H1 (cell line): ENCODE measurements at regions not wholly inside any gene's neighbourhood (a gene's known extent, or its start where the extent isn't known, plus 50 kb on each side); places are given as distances from the start of the nearest gene placed in this dataset.

Source experiments
- CTCF ChIP-seq, 3 experiments: IDR thresholded peaks; 1 replicate in 2 of 3; 2 replicates in 1 of 3; pipeline versions ENCODE4 v1.5.1 to v1.6.1; 2011; ENCODE audit warnings: low read length in 3 of 3, mild to moderate bottlenecking in 3 of 3, inconsistent platforms in 2 of 3, low read depth in 1 of 3, moderate library complexity in 1 of 3; ENCODE audit not compliant: insufficient read depth in 1 of 3; ENCODE audit errors: control extremely low read depth in 1 of 3
- EP300 ChIP-seq, 2 experiments: IDR thresholded peaks; 1 replicate in 1 of 2; 2 replicates in 1 of 2; pipeline ENCODE4 v1.6.1; 2011 to 2012; ENCODE audit warnings: low read depth in 2 of 2, low read length in 2 of 2, mild to moderate bottlenecking in 2 of 2, borderline replicate concordance in 1 of 2, inconsistent platforms in 1 of 2, moderate library complexity in 1 of 2
- ZNF274 ChIP-seq: IDR thresholded peaks from 2 replicates; pipeline ENCODE4 v1.7.0; 2012; ENCODE audit warnings: low read length, borderline replicate concordance; ENCODE audit errors: extremely low read depth

GRCh38 chr4:25489253-25489797, 112.3 kb downstream of the ANAPC4 start:
- TF ChIP-seq CTCF (IDR thresholded peaks at IDR 0.05; ENCODE audit: control extremely low read depth in 1 of 3, insufficient read depth in 1 of 3, low read depth in 1 of 3, low read length in 3 of 3) (no peak), ZNF274 (no peak), EP300 (IDR thresholded peaks at IDR 0.05; ENCODE audit: borderline replicate concordance in 1 of 2, low read depth in 2 of 2, low read length in 2 of 2) (no peak)
